BE2C (cell line): ENCODE measurements at regions not wholly inside any gene's neighbourhood (a gene's known extent, or its start where the extent isn't known, plus 50 kb on each side); places are given as distances from the start of the nearest gene placed in this dataset.

Source experiments
- DNase-seq: peaks from one replicate; pipeline ENCODE4 v3.0.0-alpha.2; 2020
- H3K27me3 ChIP-seq: fragments of 250-450 bp; sonication (Bioruptor Pico); 2 replicates; pipeline ENCODE4 v1.5.1; 2020; ENCODE audit warnings: mild to moderate bottlenecking
- H3K36me3 ChIP-seq: fragments of 250-450 bp; sonication (Bioruptor Pico); 2 replicates; pipeline ENCODE4 v1.5.1; 2020; ENCODE audit warnings: mild to moderate bottlenecking
- H3K4me1 ChIP-seq: fragments of 250-450 bp; sonication (Bioruptor Pico); 2 replicates; pipeline ENCODE4 v1.5.1; 2020
- H3K4me3 ChIP-seq: 2 replicates; pipeline ENCODE4 v1.5.1; 2011; ENCODE audit warnings: low read depth, low read length
- H3K9me3 ChIP-seq: fragments of 250-450 bp; sonication (Bioruptor Pico); 2 replicates; pipeline ENCODE4 v1.5.1; 2020
- TF ChIP-seq, protein P1 (sequence below): IDR thresholded peaks from 2 replicates; pipeline ENCODE4 v1.5.1; 2012; ENCODE audit warnings: mild to moderate bottlenecking, low read depth, low read length

DNA sequence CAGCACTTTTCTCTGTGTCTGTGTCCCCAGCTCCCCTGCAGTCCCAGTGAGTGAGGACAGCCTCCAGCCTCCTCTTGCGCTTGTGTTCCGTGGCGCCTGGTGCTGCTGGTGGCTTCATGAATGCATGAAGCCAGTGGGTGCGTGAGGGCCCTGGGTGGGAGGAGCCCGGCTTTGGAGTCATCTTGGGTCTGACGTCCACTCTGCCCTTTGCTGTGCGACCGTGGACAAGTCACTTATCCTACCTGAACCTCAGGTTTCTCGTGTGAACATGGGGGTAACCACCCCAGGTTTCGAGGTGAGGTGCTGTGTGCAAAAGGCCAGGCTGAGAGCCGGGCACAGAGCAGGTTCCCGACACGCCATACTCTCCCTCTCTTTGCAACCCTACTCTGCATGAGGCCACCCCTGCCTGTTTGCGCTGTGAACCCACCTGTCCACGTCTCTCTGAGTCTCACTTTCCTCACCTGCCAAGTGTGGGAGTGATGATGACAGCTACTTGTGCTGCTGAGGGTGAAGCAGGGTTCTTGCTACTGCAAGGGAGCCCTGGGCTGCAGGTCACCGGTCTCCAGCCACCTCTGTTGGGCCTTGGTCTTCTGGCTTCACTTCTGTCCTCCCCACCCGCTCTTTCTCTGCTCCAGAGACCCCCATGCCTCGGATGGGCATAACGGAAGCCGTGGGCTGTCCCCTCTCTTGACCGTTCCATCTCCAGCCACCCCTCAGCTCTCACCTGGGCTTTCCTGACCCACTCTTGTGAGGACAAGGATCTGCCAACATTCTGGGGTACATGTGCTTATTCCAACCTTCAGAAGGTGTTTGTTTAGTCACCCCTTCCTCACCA lies 537.6 kb downstream of the TBC1D22A start:
- Histone ChIP-seq H3K27me3 (no peaks in the 10 kb centered on the region), H3K9me3 (no peaks in the 10 kb centered on the region), H3K36me3 (no peaks in the 10 kb centered on the region)

DNA sequence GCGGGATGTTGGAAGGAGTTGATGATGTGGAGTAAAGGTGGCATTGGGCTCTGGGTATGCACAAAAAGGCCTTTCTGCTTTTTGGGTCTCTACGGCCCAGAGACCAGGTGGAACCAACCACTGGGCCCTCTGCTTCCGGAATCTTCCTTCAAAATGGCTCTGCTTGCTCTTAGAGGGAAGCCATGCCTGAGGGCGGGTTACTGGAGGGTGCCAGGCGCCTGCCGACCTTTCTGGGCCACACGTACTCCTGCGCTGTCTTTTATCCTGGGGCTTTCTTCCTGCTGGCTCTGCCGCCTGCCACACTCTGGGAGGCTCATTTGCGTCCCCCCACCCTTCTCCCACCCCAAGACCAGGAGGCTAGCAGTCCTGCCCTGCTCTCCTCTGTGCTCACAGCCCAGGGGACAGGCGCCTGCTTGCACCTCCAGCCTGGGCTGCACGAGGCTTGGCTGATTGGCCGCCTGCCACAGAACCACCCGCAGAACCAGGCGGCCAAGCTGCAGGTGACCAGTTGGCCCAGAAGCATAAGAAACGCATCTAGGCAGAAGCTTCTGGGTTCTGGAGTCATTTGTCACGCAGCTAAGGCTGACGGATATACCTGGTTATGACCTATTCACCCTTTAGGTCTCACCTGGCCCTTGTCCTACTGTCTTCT lies 536.9 kb downstream of the TBC1D22A start:
- H3K4me1 ChIP-seq = no peaks in the 10 kb centered on the region
- no peaks in the 10 kb centered on the region for H3K36me3 ChIP-seq
- H3K4me3 ChIP-seq = no peak overlapping the region
- no peaks in the 10 kb centered on the region for H3K9me3 ChIP-seq
- no peak for DNase-seq
- H3K27me3 ChIP-seq = no peaks in the 10 kb centered on the region
- TF ChIP-seq, protein P1, sequence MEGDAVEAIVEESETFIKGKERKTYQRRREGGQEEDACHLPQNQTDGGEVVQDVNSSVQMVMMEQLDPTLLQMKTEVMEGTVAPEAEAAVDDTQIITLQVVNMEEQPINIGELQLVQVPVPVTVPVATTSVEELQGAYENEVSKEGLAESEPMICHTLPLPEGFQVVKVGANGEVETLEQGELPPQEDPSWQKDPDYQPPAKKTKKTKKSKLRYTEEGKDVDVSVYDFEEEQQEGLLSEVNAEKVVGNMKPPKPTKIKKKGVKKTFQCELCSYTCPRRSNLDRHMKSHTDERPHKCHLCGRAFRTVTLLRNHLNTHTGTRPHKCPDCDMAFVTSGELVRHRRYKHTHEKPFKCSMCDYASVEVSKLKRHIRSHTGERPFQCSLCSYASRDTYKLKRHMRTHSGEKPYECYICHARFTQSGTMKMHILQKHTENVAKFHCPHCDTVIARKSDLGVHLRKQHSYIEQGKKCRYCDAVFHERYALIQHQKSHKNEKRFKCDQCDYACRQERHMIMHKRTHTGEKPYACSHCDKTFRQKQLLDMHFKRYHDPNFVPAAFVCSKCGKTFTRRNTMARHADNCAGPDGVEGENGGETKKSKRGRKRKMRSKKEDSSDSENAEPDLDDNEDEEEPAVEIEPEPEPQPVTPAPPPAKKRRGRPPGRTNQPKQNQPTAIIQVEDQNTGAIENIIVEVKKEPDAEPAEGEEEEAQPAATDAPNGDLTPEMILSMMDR = no peak

More for the DNA sequence above, 537.6 kb downstream of the TBC1D22A start:
- TF ChIP-seq, protein P1 = no peak
- H3K4me3 ChIP-seq = no peak overlapping the region
- no peak for DNase-seq
- no peaks in the 10 kb centered on the region for H3K4me1 ChIP-seq

DNA sequence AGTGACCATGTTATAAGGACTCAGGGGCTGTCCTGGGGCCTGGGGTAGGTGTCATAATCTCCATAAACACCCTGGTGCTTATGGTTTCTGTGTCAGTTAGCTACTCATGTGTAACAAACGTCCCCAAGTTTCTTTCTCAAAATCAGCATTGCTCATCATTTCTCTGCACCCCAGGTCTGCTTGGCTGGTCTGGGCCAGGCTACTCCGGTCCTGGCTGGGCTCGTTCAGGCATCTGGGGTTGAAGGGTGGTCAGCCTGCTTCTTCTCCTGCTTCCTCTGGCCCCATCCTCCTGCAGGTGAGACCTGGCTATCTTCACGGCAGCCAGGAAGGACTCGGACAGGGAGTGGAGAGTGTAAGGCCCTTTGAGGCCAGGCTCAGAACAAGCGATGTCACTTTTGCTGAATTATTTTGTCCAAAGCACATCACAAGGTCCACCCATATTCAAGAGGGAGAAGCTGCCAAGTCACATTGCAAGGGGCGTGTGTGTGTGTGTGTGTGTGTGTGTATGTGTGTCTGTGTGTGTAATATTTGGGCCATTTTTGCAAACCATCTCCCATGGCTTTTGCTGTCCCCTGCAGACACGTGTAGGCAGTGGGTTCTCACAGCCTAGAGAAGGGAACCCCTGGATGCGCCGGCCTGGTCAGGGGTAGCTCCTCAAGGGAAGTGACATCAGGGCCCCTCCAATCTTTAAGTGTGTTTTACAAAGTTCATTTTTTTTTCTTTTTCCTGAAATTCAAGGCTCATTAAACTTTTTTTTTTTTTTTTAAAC lies 535.8 kb downstream of the TBC1D22A start:
- no peaks in the 10 kb centered on the region for H3K9me3 ChIP-seq
- H3K36me3 ChIP-seq = no peaks in the 10 kb centered on the region
- H3K4me1 ChIP-seq = no peaks in the 10 kb centered on the region
- no peak for DNase-seq
- H3K4me3 ChIP-seq = no peak overlapping the region
- TF ChIP-seq, protein P1 = no peak
- H3K27me3 ChIP-seq = no peaks in the 10 kb centered on the region

DNA sequence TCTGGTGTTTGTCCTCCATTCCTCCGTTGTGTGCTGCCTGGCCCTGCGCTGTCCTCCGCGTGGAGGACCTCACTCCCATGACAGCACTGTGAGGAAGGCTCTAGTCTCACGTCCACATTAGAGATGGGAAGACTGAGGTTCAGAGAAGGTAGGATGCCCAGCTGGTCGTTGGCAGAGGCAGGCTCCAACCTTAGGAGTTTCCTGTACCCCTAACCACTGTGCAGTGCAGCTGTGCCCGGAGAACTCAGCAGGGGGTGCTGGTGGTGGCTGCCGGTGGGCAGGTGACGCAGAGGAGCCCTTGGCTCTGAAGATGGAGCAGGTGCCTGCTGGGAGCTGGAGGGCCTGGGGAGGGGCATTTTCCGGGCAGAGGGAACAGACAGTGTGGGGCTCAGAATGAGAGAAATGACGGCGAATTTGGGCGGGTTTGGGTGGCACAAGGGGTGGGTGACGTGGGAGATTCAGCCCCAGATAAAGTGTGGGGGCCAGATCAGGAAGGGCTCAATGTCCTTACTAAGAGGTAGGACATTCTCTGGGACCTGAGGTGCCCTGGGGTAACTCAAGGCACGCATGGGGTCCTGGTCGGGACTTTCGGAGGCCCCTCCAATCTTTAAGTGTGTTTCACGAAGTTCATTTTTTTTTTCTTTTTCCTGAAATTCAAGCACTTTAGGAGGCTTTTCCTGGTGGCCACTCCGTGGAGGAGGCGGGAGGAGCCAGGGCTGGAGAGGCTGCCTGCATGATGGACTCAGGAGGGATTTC lies 535.0 kb downstream of the TBC1D22A start:
- Histone ChIP-seq H3K9me3 (no peaks in the 10 kb centered on the region), H3K4me1 (no peaks in the 10 kb centered on the region), H3K4me3 (no peak overlapping the region), H3K36me3 (no peaks in the 10 kb centered on the region), H3K27me3 (no peaks in the 10 kb centered on the region)
- TF ChIP-seq, protein P1 = no peak
- no peak for DNase-seq

DNA sequence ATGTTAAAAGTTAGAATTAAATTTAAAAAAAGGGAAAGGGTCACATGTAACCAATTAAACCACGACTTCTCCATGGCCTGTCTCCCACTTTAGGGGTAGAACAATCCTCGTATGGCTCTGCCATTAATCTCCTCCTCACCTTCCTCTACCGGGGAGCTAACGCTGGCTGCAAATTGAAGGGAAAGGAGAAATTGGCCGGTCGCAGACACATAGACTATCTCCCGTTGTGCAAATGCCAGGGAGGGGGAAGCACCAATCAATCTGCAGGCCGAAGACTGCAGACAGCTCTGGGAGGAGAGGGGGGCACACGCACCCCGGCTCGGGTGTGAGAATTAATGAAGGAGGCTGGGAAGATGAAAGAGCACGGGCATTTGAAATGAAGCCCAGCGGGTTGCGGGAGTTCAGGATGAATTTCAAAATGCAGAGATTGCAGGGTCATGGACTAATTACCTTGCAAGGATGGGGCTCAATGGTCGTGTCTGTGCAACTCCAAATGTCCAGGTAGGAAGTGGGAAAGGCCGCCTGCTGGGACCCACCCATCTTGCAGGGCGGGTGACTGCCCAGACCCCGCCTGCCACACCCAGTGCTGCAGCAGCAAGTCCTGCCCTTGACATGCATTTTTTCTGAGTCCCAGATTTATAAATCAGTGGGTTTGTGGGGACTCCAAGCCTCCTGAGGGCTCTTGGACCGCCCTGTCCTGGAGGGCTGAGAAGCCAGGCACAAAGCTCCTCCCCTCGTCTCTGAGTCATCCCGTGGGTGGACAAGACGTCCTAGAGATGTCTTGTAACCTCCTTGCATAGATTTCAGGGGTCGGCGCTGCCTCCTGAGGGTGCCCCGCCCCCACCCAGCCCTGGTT lies 534.2 kb downstream of the TBC1D22A start:
- Histone ChIP-seq H3K36me3 (no peaks in the 10 kb centered on the region), H3K4me3 (no peak overlapping the region), H3K27me3 (no peaks in the 10 kb centered on the region), H3K4me1 (no peaks in the 10 kb centered on the region), H3K9me3 (no peaks in the 10 kb centered on the region)
- TF ChIP-seq, protein P1 = no peak
- DNase-seq = no peak
